Aorta (tissue), 5 donors: ENCODE measurements at regions not wholly inside any gene's neighbourhood (a gene's known extent, or its start where the extent isn't known, plus 50 kb on each side); places are given as distances from the start of the nearest gene placed in this dataset.

Experiments
- ATAC-seq: fragments of 200-7000 bp; cut with Tn5 transposase; one replicate; pipeline ENCODE4 v1.9.1; 2022; ENCODE audit warnings: moderate library complexity; ENCODE audit not compliant: low FRiP score
- DNase-seq, 2 donors: peaks; one replicate each; pipeline ENCODE4 v3.0.0-alpha.2; 2020
- H3K27ac ChIP-seq, 2 donors: one replicate each; pipeline ENCODE4 v1.5.1; 2013; ENCODE audit warnings: low read length in 2 of 2, mild to moderate bottlenecking in 2 of 2, moderate library complexity in 2 of 2, control low read depth in 1 of 2, inconsistent platforms in 1 of 2, low read depth in 1 of 2
- H3K27me3 ChIP-seq, 2 donors: one replicate each; pipeline ENCODE4 v1.6.1; 2013; ENCODE audit warnings: control low read depth in 1 of 2, low read length in 1 of 2, mild to moderate bottlenecking in 1 of 2, moderate library complexity in 1 of 2; ENCODE audit not compliant: insufficient read depth in 2 of 2, control insufficient read depth in 1 of 2
- H3K36me3 ChIP-seq, 2 donors: one replicate each; pipeline ENCODE4 v1.6.1; 2013; ENCODE audit warnings: control low read depth in 1 of 2, low read length in 1 of 2, mild to moderate bottlenecking in 1 of 2; ENCODE audit not compliant: insufficient read depth in 2 of 2, control insufficient read depth in 1 of 2
- H3K4me1 ChIP-seq, 2 donors: one replicate each; pipeline ENCODE4 v1.6.1; 2013; ENCODE audit warnings: low read length in 2 of 2, control low read depth in 1 of 2, mild to moderate bottlenecking in 1 of 2, moderate library complexity in 1 of 2; ENCODE audit not compliant: insufficient read depth in 2 of 2, control insufficient read depth in 1 of 2
- H3K4me3 ChIP-seq, 2 donors: one replicate each; pipeline ENCODE4 v1.5.1; 2013; ENCODE audit warnings: low read length in 2 of 2, control low read depth in 1 of 2, mild to moderate bottlenecking in 1 of 2
- H3K9me3 ChIP-seq: one replicate; pipeline ENCODE4 v1.6.1; 2013; ENCODE audit warnings: mild to moderate bottlenecking, low read length; ENCODE audit not compliant: control insufficient read depth
- WGBS, 2 donors: extraction: QIAGEN DNeasy Blood & Tissue Kit; methylation state at CpG; one replicate each; pipeline ENCODE4 v1.1.7; 2013; 5-methylcytosine and 5-hydroxymethylcytosine counted together
- intact Hi-C, 2 donors: fragments of 100-400 bp; cut with DNase I; formaldehyde crosslinking; loops; one replicate each; pipeline versions ENCODE4 v1.14.2 to v1.15.0; 2022
- donor health status: healthy with polysubstance abuse.
- donor health status: Bipolar disorder and iron deficiency.
- donor health status: DM: no; HTN: no; CAD: no.
- donor health status: DM: no; HTN: no; CAD: no.
- donor health status: DM: yes; HTN: yes; CAD: no.

- intact Hi-C loops = no loop called here
- H3K4me1 ChIP-seq = no peaks in the 10 kb centered on the region
- no peaks in the 10 kb centered on the region for H3K36me3 ChIP-seq
- no peak overlapping the region for H3K27ac ChIP-seq
- 81 to 85% methylated on average over 2 of the region's 2 CpGs for WGBS, 2 donors
- DNase-seq (no peak), ATAC-seq (no peak)
- no peaks in the 10 kb centered on the region for H3K27me3 ChIP-seq
- H3K9me3 ChIP-seq = no peaks in the 10 kb centered on the region
- no peak overlapping the region for H3K4me3 ChIP-seq
Measured at GRCh38 chr9:24297931-24298330, 247.8 kb downstream of the IZUMO3 start.

- DNase-seq = no peak
- no peaks in the 10 kb centered on the region for H3K4me1 ChIP-seq
- no peak overlapping the region for H3K27ac ChIP-seq
- H3K36me3 ChIP-seq = no peaks in the 10 kb centered on the region
- no peak overlapping the region for H3K4me3 ChIP-seq
- H3K27me3 ChIP-seq = no peaks in the 10 kb centered on the region
- no peaks in the 10 kb centered on the region for H3K9me3 ChIP-seq
- no peak for ATAC-seq
- intact Hi-C loops = no loop called here
- 79 to 87% methylated on average over 1 of the region's 1 CpG for WGBS, 2 donors
Measured at GRCh38 chr9:24296124-24296523, 249.6 kb downstream of the IZUMO3 start.

DNA sequence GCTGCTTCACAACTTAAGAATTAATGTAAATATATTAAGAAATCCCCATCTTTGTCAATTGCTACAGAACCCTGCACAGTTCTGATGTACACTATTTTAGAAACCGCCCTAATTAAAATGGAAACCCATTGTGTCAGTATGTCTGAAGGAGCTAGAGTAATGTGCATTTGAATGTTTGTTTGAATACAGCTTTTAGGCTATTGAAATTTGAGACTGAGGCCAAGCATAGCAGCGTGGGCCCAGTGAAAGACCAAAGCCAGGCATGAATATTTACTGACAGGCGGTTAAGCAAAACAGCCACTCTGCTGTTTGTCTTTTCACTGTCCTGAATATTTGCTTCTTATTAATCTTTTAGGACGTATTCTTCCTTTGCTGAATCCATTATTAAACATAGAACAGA, 252.3 kb downstream of the IZUMO3 start:
- DNase-seq (no peak), ATAC-seq (no peak)
- no peaks in the 10 kb centered on the region for H3K36me3 ChIP-seq
- H3K27me3 ChIP-seq = no peaks in the 10 kb centered on the region
- intact Hi-C loops = no loop called here
- H3K9me3 ChIP-seq = no peaks in the 10 kb centered on the region
- H3K4me1 ChIP-seq = no peaks in the 10 kb centered on the region
- no peak overlapping the region for H3K4me3 ChIP-seq
- WGBS, 2 donors = 34 to 39% methylated on average over 4 of the region's 4 CpGs
- H3K27ac ChIP-seq = no peak overlapping the region

DNA sequence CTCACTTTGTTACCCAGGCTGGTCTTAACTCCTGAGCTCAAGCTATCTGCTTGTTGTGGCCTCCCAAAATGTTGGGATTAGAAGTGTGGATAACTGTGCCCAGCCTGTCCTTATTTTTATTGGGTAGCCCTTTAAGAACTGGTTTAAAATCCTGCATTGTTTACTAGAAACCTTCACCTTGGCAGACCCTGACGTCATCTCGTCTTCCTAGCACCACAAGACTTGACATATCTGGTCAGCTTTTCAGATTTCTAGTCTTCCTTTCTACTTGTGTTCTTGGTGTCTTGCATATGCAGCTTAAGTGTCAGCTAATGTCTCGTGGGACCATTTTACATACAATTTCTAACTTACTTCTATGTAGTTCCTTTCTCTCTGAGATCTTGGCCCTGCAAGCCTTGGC, 258.9 kb downstream of the IZUMO3 start:
- no peaks in the 10 kb centered on the region for H3K9me3 ChIP-seq
- no peaks in the 10 kb centered on the region for H3K27me3 ChIP-seq
- 73 to 81% methylated on average over 3 of the region's 3 CpGs for WGBS, 2 donors
- H3K4me3 ChIP-seq = no peak overlapping the region
- ATAC-seq (no peak), DNase-seq (no peak)
- H3K4me1 ChIP-seq = no peaks in the 10 kb centered on the region
- no peak overlapping the region for H3K27ac ChIP-seq
- intact Hi-C loops = no loop called here
- no peaks in the 10 kb centered on the region for H3K36me3 ChIP-seq

DNA sequence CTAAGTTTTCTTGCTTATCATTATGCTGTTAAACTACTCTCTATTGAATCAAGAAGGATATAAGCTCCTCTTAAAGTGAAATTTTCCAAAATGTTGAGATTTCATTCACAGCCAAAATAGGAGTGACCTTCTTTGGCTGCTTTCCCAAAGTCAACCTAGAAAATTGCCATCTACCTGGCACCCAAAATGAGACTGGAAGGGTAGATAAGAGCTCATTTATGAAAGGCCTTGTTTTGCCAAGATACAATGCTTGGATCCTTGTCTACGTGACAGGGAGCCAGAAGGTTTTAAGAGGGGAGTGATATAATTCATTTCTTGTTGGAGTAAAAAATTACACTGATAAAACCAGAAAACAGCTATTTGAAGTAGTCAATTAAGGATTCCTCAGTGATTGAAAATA, 287.1 kb downstream of the IZUMO3 start:
- ATAC-seq = no peak
- intact Hi-C loops = no loop called here
- Histone ChIP-seq H3K9me3 (no peaks in the 10 kb centered on the region), H3K27me3 (no peaks in the 10 kb centered on the region), H3K36me3 (no peaks in the 10 kb centered on the region), H3K27ac (no peak overlapping the region), H3K4me3 (no peak overlapping the region), H3K4me1 (no peaks in the 10 kb centered on the region)
- 29 to 38% methylated on average over 1 of the region's 1 CpG for WGBS, 2 donors
- DNase-seq = no peak

GRCh38 chr9:24257726-24258125, 288.0 kb downstream of the IZUMO3 start:
- intact Hi-C loops = no loop called here
- no peak for ATAC-seq
- no peak overlapping the region for H3K4me3 ChIP-seq
- H3K27me3 ChIP-seq = no peaks in the 10 kb centered on the region
- H3K27ac ChIP-seq = no peak overlapping the region
- H3K9me3 ChIP-seq = no peaks in the 10 kb centered on the region
- H3K36me3 ChIP-seq = no peaks in the 10 kb centered on the region
- WGBS, 2 donors = 77 to 85% methylated on average over 1 of the region's 1 CpG
- no peaks in the 10 kb centered on the region for H3K4me1 ChIP-seq
- DNase-seq = no peak

- no peak for DNase-seq
- Histone ChIP-seq H3K4me3 (no peak overlapping the region), H3K4me1 (no peaks in the 10 kb centered on the region), H3K36me3 (no peaks in the 10 kb centered on the region), H3K27me3 (no peaks in the 10 kb centered on the region), H3K9me3 (no peaks in the 10 kb centered on the region), H3K27ac (no peak overlapping the region)
- 31 to 36% methylated on average over 2 of the region's 2 CpGs for WGBS, 2 donors
- ATAC-seq = no peak
- intact Hi-C loops = no loop called here
Measured at GRCh38 chr9:24245988-24246387, 299.7 kb downstream of the IZUMO3 start.

DNA sequence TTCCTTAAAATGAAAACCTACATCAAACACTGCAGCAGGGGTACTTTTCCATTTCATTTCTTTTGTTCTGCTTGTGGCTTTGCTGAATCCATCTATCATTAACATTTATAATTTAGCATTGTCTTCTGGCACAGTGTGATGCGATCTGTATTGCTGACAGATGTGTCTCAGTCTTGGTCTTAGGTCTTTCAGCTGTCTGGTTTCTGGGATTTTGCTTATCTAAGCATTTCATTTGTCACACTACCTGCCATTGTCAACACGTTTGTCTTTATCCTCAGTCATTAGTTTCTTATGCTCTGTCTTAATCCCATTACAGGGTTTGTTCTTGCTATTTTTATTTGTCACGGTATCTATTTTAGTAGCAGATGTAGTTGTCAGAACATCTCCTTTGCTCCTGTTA, 303.1 kb downstream of the IZUMO3 start:
- 37 to 59% methylated on average over 3 of the region's 3 CpGs for WGBS, 2 donors
- H3K9me3 ChIP-seq = no peaks in the 10 kb centered on the region
- H3K27me3 ChIP-seq = no peaks in the 10 kb centered on the region
- H3K4me3 ChIP-seq = no peak overlapping the region
- DNase-seq (no peak), ATAC-seq (no peak)
- no peaks in the 10 kb centered on the region for H3K4me1 ChIP-seq
- H3K36me3 ChIP-seq = no peaks in the 10 kb centered on the region
- intact Hi-C loops = no loop called here
- no peak overlapping the region for H3K27ac ChIP-seq

DNA sequence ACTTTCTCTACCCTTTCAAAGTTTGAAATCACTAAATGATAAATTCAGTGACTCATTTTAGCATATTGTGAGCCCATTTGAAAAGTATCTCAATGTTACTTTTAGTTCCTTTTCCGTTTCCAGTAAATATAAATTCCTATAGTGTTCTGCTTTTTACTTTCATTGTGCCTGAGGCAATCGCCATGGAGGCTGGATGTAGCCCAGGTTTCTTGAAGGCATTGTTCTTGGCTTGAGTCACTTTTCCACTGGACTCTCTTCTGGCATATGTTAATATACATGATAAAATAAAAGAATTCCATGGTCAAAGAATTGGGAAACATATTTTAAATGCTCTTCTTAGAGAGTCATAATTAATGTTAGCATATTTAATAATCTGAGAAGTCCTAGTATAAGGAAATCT, 327.0 kb downstream of the IZUMO3 start:
- H3K27ac ChIP-seq = no peak overlapping the region
- ATAC-seq = no peak
- H3K9me3 ChIP-seq = no peaks in the 10 kb centered on the region
- WGBS, 2 donors = 24 to 34% methylated on average over 2 of the region's 2 CpGs
- intact Hi-C loops = no loop called here
- H3K4me1 ChIP-seq = no peaks in the 10 kb centered on the region
- no peak overlapping the region for H3K4me3 ChIP-seq
- no peaks in the 10 kb centered on the region for H3K36me3 ChIP-seq
- no peak for DNase-seq
- no peaks in the 10 kb centered on the region for H3K27me3 ChIP-seq
